NCI-H1417 (cell line): ENCODE measurements at regions not wholly inside any gene's neighbourhood (a gene's known extent, or its start where the extent isn't known, plus 50 kb on each side); places are given as distances from the start of the nearest gene placed in this dataset.

Experiments used
- DNase-seq, 3 experiments: peaks; one replicate each; lab custom pipeline; 2025; lab: John Stamatoyannopoulos, UW

DNA sequence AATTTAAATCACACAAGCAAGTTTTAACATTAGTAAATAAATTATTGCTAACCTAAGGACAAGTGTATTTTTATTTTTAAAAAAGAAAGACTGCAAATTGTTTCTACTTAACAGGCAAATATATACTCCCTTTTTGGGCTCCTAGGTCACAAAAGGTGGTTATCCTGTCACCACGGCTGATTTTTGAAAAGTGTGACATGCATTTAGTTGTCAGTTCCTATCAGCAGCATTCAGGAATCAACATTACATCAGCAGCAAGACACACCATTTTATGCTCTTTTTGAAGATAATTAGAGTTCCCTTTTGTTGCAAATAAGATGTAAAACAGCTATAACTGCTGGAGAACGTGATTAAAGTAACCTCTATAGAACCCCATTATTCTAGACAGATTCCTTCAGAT lies 357.5 kb upstream of the TMCO5A start:
- DNase-seq = no peak

DNA sequence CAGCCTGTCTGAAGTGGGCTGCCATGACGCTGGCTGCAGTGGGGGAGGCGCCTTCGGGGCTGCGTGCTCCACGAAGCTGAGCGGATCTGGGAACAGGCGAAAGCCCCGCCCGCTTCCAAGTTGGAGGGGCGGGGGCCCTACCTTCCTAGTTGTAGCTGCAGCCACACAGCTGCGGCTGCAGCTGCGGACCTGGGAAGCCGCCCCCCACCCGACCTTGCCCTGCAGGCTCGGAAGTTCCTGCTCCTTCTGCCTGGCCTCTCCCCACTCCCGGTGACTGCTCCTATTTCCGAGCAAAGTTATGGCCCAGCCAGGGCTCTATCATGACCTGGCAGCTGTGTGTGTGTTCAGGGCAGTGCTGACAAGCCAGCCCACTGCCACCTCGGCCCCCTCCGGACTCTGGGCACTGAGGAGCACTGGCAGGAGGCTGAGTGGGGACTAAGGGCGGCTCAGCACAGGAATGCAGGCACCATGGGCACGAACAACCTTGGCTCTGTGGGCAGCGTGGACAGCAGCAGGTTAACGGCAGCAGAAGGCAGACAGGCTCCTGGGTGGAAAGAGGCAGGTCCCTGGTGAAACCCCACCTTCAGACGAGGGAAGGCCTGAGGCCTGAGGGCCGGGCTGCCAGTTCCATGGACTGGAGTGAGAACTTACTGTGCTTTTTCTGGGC lies 352.4 kb upstream of the TMCO5A start:
- no peak for DNase-seq

DNA sequence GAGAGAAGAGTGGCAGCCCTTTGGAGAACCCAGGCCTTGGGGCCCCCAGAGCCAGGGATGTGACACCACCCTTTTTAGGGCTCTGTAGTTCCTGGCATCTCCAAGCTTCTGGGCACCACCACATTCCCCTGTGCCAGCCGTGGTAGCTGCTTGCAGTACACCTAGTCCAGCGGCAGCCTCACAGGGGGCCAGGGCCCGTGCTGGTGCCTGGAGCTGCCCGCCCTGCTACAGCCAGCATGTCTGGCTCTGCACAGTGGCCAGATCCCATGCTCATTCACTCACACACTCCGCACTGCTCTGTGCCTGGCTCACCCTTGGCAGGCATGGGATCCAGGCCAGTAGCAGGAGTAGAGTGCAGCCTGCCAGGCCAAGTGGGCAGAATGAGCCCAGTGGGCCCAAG lies 351.6 kb upstream of the TMCO5A start:
- no peak for DNase-seq

DNA sequence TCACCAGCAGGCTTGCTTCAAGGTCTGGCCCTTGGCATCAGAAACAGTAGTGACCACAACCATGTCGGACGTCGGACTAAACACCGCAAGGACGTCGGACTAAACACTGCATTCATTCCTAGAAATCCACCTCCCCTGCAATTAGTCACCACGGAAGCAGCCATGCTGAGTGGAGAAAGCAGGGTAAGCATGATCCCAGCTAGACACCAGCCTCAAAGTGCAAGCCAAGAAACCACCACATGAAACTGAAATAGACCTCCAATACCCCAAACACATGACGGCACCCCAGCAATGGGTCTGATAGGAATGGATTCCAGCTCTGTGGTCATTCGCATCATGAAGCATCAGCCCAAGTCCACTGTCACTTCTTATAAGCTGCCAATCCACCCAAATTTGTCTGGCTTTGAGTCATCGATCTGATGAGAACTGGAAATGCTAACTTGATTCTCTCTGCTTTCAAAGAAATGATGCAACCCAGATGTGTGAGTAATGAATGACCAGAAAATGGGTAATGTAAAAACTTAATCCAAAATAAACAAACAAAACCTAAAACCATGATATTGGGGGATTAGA lies 348.3 kb upstream of the TMCO5A start:
- no peak for DNase-seq

DNA sequence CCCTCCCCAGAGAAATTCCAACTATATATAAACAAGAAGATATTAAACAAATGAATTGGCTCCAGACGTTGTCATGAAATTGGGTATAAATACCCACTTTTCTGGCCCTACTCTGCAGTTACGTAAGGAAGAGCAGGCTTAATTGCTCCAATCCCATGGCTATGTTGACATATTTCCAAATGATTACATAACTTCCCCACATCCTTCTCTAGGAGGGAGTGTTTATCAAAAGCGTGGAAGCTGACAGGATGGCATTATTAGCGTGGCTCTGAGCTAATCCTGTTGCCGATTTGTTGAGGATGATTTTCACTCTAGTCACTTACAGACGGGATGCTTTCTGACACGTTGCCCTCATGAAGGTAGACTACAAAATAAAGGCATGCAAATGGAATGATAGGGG lies 347.5 kb upstream of the TMCO5A start:
- no peak for DNase-seq

- peak in 2 of 3 experiments; percentile 30 to 70 for DNase-seq
These were observed 340.0 kb upstream of the TMCO5A start for GRCh38 chr15:37594417-37594816.

DNA sequence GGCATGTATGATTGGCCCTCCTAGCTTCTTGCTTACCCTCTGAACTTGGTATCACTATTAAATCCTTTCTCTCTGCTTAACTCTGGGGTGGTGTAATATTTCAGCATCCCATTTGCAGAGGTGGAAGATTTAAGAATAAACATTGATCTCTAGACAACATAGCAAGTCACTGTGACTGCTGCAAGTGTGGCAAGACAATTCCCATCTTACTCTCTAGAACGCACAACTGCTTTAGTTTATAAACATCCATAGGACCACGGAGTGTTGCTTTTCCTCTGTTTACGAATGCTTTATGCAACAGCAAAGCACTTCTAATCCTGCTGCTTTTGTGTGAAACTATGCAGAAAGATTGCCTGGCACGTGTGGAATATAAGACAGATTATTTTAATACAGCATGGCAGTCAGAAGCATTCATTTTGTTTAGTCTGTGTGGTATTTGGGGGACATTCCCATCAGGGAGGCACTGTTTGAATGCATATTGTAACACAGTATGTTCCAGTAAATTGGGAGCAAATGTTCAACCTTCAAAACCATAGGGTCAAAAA lies 338.9 kb upstream of the TMCO5A start:
- peak in 1 of 3 experiments; percentile 2 for DNase-seq

- DNase-seq = peak in 1 of 3 experiments; percentile 5
These were observed 335.3 kb upstream of the TMCO5A start for GRCh38 chr15:37599156-37599555.

DNA sequence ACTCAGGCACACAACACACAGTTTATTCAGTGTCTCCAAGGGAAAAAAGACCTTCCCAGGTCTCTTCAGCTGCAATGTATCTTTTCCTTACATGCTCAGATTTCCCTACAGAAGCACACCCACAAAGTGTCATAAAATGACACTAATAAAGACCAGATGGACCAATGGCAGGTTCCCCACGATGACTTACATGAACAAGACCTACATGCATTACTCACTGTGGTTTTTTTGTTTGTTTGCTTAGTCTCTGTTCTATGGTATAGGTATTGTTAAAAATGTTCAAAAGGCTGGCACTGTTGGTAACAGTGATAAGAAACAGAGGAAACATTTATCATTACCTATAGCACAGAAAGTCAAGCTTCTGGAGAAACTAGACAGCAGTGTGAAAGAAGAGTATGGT lies 318.2 kb upstream of the TMCO5A start:
- no peak for DNase-seq

DNA sequence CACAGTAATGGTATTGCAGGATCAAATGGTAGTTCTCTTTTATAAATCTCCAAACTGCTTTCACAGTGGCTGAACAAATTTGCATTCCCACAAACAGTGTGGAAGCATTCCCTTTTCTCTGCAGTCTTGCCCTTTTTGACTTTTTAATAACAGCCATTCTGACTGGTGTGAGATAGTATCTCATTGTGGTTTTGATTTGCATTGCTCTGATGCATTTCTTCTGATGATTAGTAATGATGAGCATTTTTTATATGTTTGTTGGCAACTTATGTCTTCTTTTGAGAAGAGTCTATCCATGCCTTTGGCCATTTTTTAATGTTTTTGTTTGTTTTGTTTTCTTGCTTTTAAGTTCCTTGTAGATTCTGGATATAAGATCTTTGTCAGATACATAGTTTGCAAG lies 316.1 kb upstream of the TMCO5A start:
- no peak for DNase-seq

DNA sequence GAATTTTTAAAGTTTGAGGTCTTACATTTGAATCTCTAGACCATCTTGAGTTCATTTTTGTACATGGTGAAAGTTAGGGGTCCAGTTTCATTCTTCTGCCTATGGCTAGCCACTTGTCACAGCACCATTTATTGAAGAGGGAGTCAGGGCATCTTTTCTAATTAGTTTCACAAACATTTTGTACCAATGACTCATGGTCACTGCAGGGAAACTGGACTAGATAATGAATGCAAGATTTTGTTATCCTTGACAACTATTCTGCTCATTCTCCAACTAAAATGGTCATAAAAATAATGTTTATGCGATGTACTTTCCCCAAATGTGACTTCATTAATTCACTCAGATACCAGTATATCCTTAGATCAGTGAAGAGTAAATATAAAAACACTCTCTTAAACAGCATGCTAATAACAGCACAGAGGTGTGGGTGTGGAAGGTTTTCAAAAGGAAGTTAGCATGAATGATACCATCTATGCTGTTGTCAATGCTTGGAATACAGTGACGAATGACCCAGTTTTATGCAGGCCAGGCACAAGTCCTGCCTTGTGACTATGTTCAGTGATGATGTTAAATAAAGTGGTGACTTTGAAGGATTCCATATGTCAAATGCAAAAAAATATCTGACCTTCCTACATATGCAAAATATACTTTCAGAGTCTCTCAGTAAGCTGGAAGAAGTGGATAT lies 314.9 kb upstream of the TMCO5A start:
- DNase-seq = no peak

DNA sequence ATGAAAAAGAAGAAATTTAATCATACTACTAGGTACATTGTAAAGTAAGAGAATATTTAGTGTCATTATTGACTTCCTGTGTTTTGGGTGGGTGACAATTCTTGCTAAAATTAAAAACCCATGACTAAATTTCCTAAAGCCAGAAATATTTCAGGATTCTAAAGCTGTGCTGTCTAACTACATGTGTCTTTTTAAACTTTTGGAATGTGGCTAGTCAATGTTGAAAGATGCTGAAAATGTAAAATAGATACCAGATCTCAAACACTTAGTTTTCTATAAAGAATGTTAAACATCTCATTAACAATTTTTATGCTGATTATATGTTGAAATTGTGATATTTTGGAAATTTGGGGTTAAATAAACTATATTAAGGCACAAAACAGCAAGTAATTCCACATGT lies 308.9 kb upstream of the TMCO5A start:
- no peak for DNase-seq

DNA sequence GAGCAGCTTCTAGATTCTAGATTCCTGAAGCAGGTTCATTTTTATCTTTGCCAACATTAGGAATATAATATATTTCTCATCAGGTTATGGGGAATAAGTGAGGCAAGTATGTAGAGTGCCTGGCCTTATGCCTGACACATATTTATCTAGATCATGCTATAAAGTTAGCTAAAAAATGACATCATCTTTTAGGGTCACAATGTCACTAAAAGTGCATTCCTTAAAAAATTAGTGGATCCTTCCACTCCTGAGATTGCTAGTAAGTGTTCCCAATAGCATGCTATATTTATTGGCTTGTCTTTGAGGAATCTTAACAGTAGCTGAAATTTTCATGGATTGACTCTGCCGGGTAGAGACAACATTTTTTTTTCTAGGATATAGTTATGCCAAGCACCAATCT lies 305.9 kb upstream of the TMCO5A start:
- DNase-seq = no peak

DNA sequence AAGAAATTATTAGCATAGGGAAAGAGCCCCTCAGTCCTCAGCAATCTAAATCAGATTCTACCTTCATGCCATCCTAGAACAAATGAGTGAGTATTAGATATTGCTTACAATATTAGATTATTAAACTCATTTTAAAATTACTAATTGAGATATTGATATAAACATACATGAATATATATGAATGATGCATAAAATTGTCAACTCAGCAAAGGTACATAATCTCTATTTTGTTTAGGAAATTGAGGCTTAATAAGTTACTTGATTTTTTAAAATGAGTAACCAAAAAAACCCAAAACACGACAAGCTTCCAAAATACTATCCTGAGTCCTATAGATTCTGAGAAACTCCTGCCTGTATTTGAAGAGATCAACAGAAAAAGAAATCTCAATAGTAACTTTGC lies 297.7 kb upstream of the TMCO5A start:
- DNase-seq = no peak

- DNase-seq = no peak
These were observed 296.3 kb upstream of the TMCO5A start for GRCh38 chr15:37638116-37638515.

- DNase-seq = no peak
These were observed 295.7 kb upstream of the TMCO5A start for GRCh38 chr15:37638691-37639090.

DNA sequence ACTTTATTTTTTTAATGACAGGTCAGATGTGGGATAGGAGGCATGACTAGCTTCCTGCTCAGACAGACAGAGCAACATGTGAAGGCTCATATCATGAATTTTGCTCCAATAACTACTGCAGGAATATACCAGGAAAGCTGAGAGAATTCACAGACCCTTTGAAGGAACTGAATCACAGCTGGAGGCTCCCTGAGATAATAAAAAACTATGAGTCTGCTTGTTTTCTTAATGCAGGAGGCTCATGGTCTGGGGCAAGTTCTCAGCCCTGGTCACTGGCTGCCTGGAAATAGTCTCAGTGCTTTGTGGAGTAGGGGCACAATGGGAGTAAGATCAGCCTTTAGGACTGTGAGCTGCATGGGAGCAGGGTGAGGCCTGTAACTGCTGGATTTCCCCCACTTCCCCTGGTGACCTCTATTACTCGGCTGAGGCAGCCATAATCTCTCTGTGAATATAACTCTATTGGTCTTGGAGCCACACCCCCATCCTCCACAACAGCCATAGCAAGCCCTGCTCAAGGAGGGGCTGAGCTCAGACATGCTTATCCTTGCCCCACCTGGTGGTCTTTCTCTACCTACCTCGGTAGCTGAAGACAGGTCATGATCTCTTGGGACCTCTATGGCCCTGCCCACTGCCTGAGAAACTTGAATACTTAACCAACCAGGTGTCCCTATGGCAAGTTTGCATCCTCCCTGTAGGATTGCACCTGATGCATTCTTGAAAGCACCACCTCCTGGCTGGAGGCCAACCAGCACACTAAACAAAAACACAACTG lies 281.6 kb upstream of the TMCO5A start:
- DNase-seq = no peak

DNA sequence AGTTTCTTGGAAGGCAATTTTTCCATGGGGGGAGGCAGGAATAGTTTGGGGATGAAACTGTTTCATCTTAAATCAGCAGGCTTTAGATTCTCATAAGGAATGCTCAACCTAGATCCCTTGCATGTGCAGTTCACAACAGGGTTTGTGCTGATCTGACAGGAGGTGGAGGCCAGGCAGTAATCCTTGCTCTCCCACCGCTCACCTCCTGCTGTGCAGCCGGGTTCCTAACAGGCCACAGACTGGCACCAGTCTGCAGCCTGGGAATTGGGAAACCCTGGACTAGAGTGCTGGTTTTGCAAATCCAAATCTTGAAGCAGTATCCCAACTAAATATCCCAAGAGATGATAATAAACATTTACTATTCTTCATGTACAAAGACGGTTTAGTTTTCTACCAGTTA lies 256.3 kb upstream of the TMCO5A start:
- no peak for DNase-seq

DNA sequence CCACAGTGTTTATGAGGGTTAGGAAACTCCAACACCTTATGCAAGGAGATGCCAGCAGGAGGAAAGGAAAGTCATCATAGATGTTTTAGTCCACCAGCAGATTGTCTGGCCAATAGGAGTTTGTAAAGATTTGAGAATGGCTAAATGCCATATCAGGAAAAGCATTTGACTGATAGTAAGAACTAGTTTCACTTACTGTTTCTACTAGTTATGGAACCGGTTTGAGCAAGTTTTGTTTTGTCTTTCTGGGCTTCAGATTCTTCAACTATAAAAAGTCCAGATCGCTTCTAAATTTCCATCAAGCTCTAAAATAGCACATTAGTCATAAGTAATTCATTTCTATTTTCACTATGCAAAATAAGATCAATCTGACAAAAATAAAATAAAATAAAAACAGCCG lies 254.8 kb upstream of the TMCO5A start:
- DNase-seq = no peak

DNA sequence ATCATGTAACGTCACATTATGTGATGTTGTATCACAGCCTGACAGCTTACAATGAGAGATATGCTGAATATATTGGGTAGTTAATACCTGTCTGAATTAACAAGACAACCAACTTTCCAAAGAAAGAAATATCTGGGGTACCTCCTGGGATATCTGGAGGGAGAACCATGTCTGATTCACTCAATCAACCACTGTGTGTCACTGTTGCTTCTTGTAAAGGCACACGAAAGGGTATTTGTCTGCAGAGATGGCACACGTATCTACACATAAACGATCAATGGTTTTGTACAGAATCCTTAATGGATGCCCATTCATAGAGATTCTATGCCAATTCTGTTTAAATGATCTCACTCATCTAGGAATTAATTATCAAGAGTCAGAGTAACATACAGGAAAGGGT lies 252.1 kb upstream of the TMCO5A start:
- DNase-seq = peak in 1 of 3 experiments; percentile 46

DNA sequence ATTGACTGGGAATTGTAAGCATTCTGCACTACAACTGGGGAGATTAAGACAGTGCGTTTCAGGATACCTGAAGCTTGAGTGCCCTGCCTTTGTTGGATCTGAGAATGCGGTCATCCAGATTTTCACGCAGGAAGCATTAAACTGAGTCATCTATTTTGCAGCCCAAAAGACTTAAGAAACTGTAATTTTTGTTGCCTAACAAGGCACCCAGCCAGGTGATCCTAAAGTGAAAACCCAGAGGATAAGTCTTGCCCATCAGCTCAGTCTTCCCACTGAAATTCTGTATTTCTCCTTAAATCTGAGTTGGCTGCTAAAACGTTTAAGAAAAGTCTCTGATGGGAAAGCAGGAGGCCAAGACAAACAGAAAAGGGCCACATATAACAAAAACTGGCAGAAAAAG lies 242.5 kb upstream of the TMCO5A start:
- no peak for DNase-seq

- no peak for DNase-seq
These were observed 240.5 kb upstream of the TMCO5A start for GRCh38 chr15:37693926-37694325.

DNA sequence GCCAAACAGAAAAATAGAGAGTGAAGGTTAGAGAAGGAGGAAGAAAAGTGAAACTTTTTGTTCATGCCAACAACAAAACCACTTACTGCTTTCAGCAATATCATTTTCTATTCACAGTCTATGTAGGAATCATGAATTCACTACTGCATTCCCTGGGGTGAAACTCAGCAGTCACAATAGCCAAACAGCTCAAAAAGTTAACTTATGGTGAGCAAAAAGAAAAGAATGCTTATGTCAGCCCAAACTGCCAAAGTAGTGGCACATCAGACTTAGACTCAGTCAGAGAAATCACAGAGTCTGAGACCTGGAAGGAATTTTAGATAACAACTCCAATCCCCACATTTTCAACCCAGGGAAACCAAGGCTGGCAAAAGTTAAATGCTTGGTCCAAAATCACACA lies 238.7 kb upstream of the TMCO5A start:
- no peak for DNase-seq
